Stimulated activated CD4-positive, alpha-beta T cell treated with anti-CD3 and anti-CD28 coated beads, Interleukin-15, amount 100 ng/mL, for 1 hour (primary cell): ENCODE measurements at regions not wholly inside any gene's neighbourhood (a gene's known extent, or its start where the extent isn't known, plus 50 kb on each side); places are given as distances from the start of the nearest gene placed in this dataset.
A peak's percentile ranks its signal among the peaks of the same experiment; 100 is the strongest.
"Not testable (repeated sequence)": the region's sequence is repeated elsewhere in the genome, so short reads cannot be mapped to it uniquely, and the experiment has no call there.

Source experiments
- DNase-seq, 2 donors: peaks; one replicate each; pipeline ENCODE4 v3.0.0-alpha.2; 2020; ENCODE audit warnings: low read depth in 1 of 2, low spot score in 1 of 2

- no peak for DNase-seq
These were observed 99.5 kb downstream of the KDM5D start for GRCh38 chrY:19644889-19645638.

- DNase-seq: no peak
These were observed 106.7 kb downstream of the KDM5D start for GRCh38 chrY:19637651-19638347.

GRCh38 chrY:19628926-19629325 lies 115.6 kb downstream of the KDM5D start:
- no peak for DNase-seq

GRCh38 chrY:19622392-19622791 lies 122.1 kb downstream of the KDM5D start:
- no peak for DNase-seq

GRCh38 chrY:19621756-19622155 lies 122.8 kb downstream of the KDM5D start:
- no peak for DNase-seq

- DNase-seq: no peak
These were observed 143.4 kb downstream of the KDM5D start for GRCh38 chrY:19601113-19601512.

GRCh38 chrY:19600711-19601110 lies 143.8 kb downstream of the KDM5D start:
- DNase-seq: no peak

GRCh38 chrY:19590235-19590634 lies 154.3 kb downstream of the KDM5D start:
- DNase-seq: no peak

GRCh38 chrY:19589664-19590063 lies 154.9 kb downstream of the KDM5D start:
- DNase-seq: no peak

GRCh38 chrY:19587311-19587710 lies 157.2 kb downstream of the KDM5D start:
- DNase-seq: no peak

- DNase-seq: not testable (repeated sequence)
These were observed 163.5 kb downstream of the KDM5D start for GRCh38 chrY:19580990-19581389.

- no peak for DNase-seq
These were observed 166.1 kb downstream of the KDM5D start for GRCh38 chrY:19578281-19578874.

GRCh38 chrY:19577250-19577649 lies 167.3 kb downstream of the KDM5D start:
- DNase-seq: no peak

- DNase-seq: no peak
These were observed 169.6 kb downstream of the KDM5D start for GRCh38 chrY:19574939-19575338.

GRCh38 chrY:19573646-19574045 lies 170.9 kb downstream of the KDM5D start:
- DNase-seq: no peak

- DNase-seq: no peak
These were observed 173.5 kb downstream of the KDM5D start for GRCh38 chrY:19570999-19571398.

GRCh38 chrY:19567943-19568342 lies 176.6 kb downstream of the KDM5D start:
- no peak for DNase-seq

GRCh38 chrY:19567051-19567921 lies 177.2 kb downstream of the KDM5D start:
- DNase-seq: peak; percentile 55 to 61

GRCh38 chrY:19559161-19559560 lies 185.4 kb downstream of the KDM5D start:
- DNase-seq: no peak

- no peak for DNase-seq
These were observed 194.7 kb downstream of the KDM5D start for GRCh38 chrY:19549671-19550466.
